ENCODE measurements at regions not wholly inside any gene's neighbourhood (a gene's known extent, or its start where the extent isn't known, plus 50 kb on each side); places are given as distances from the start of the nearest gene placed in this dataset.

GRCh38 chr4:114034189-114034588 lies 54.7 kb upstream of the ARSJ start:
- ChIA-PET CTCF (ENCODE audit: unreplicated experiment) (no interaction called here), POLR2A (interaction anchor here (0.6 to 0.7 kb wide), 2 partner anchors 27 to 152 kb away, joined by 3 read pairs; no protein-coding TSS in a partner anchor)
- no TSS peak for BruUV-seq (replicated peaks)
- intact Hi-C loops (cut with micrococcal nuclease; ENCODE audit: unreplicated experiment), result no loop called here
- Histone ChIP-seq H3K9me2 (ENCODE audit: insufficient read depth, low read length) (no peaks in the 10 kb centered on the region), H3K4me2 (ENCODE audit: low read length) (no peak overlapping the region), H3K36me3 (ENCODE audit: insufficient read depth, low read length) (no peaks in the 10 kb centered on the region), H4K20me1 (ENCODE audit: insufficient read depth, low read length) (no peaks in the 10 kb centered on the region), H3K79me2 (ENCODE audit: insufficient read depth, low read depth, low read length) (no peaks in the 10 kb centered on the region), H3K4me1 (ENCODE audit: insufficient read depth, low read length, poor library complexity, severe bottlenecking) (no peaks in the 10 kb centered on the region), H3K4me3 (ENCODE audit: low read depth, low read length, poor library complexity, severe bottlenecking) (no peak overlapping the region), H3K27ac (ENCODE audit: low read depth, low read length, poor library complexity, severe bottlenecking) (no peak overlapping the region), H3K9me3 (ENCODE audit: low read length) (no peaks in the 10 kb centered on the region), H2AFZ (ENCODE audit: low read length) (no peak overlapping the region)
- TF ChIP-seq CTCF (conservative IDR thresholded peaks at IDR 0.05; ENCODE audit: low read length) (no peak), EZH2phosphoT487 (IDR thresholded peaks at IDR 0.05; ENCODE audit: borderline replicate concordance, low read depth, low read length) (no peak)
- DNase-seq (ENCODE audit: low spot score), result no peak

- H3K4me1 ChIP-seq (ENCODE audit: insufficient read depth, low read length, poor library complexity, severe bottlenecking), result no peaks in the 10 kb centered on the region
- TF ChIP-seq CTCF (conservative IDR thresholded peaks at IDR 0.05; ENCODE audit: low read length) (no peak), EZH2phosphoT487 (IDR thresholded peaks at IDR 0.05; ENCODE audit: borderline replicate concordance, low read depth, low read length) (no peak)
- H4K20me1 ChIP-seq (ENCODE audit: insufficient read depth, low read length), result no peaks in the 10 kb centered on the region
- no TSS peak for BruUV-seq (replicated peaks)
- no peak overlapping the region for H3K4me2 ChIP-seq (ENCODE audit: low read length)
- no peak overlapping the region for H3K27ac ChIP-seq (ENCODE audit: low read depth, low read length, poor library complexity, severe bottlenecking)
- no peak for DNase-seq (ENCODE audit: low spot score)
- ChIA-PET CTCF (ENCODE audit: unreplicated experiment) (no interaction called here), POLR2A (interaction anchor here (0.6 kb wide), 1 partner anchor 598 kb away, joined by 3 read pairs; no protein-coding TSS in a partner anchor)
- H3K9me2 ChIP-seq (ENCODE audit: insufficient read depth, low read length), result no peaks in the 10 kb centered on the region
- intact Hi-C loops (cut with micrococcal nuclease; ENCODE audit: unreplicated experiment), result no loop called here
- no peaks in the 10 kb centered on the region for H3K79me2 ChIP-seq (ENCODE audit: insufficient read depth, low read depth, low read length)
- no peaks in the 10 kb centered on the region for H3K36me3 ChIP-seq (ENCODE audit: insufficient read depth, low read length)
- H2AFZ ChIP-seq (ENCODE audit: low read length), result no peak overlapping the region
- no peaks in the 10 kb centered on the region for H3K9me3 ChIP-seq (ENCODE audit: low read length)
- H3K4me3 ChIP-seq (ENCODE audit: low read depth, low read length, poor library complexity, severe bottlenecking), result no peak overlapping the region
Observed at GRCh38 chr4:114036426-114036825, 57.0 kb upstream of the ARSJ start.

- intact Hi-C loops (cut with micrococcal nuclease; ENCODE audit: unreplicated experiment), result no loop called here
- no peaks in the 10 kb centered on the region for H3K4me1 ChIP-seq (ENCODE audit: insufficient read depth, low read length, poor library complexity, severe bottlenecking)
- ChIA-PET POLR2A (no interaction called here), CTCF (ENCODE audit: unreplicated experiment) (no interaction called here)
- DNase-seq (ENCODE audit: low spot score), result no peak
- no peaks in the 10 kb centered on the region for H3K9me2 ChIP-seq (ENCODE audit: insufficient read depth, low read length)
- H3K4me2 ChIP-seq (ENCODE audit: low read length), result no peak overlapping the region
- BruUV-seq (replicated peaks), result no TSS peak
- TF ChIP-seq EZH2phosphoT487 (IDR thresholded peaks at IDR 0.05; ENCODE audit: borderline replicate concordance, low read depth, low read length) (no peak), CTCF (conservative IDR thresholded peaks at IDR 0.05; ENCODE audit: low read length) (no peak)
- H2AFZ ChIP-seq (ENCODE audit: low read length), result no peak overlapping the region
- no peaks in the 10 kb centered on the region for H3K79me2 ChIP-seq (ENCODE audit: insufficient read depth, low read depth, low read length)
- no peak overlapping the region for H3K4me3 ChIP-seq (ENCODE audit: low read depth, low read length, poor library complexity, severe bottlenecking)
- no peaks in the 10 kb centered on the region for H3K36me3 ChIP-seq (ENCODE audit: insufficient read depth, low read length)
- H3K9me3 ChIP-seq (ENCODE audit: low read length), result no peaks in the 10 kb centered on the region
- H3K27ac ChIP-seq (ENCODE audit: low read depth, low read length, poor library complexity, severe bottlenecking), result no peak overlapping the region
- no peaks in the 10 kb centered on the region for H4K20me1 ChIP-seq (ENCODE audit: insufficient read depth, low read length)
Observed at GRCh38 chr4:114036864-114037263, 57.4 kb upstream of the ARSJ start.

Measured in OCI-LY7 (cell line).